Activated CD4-positive, alpha-beta T cell treated with anti-CD3 and anti-CD28 coated beads for 36 hours (primary cell): ENCODE measurements at regions not wholly inside any gene's neighbourhood (a gene's known extent, or its start where the extent isn't known, plus 50 kb on each side); places are given as distances from the start of the nearest gene placed in this dataset.

ENCODE experiments used
- ATAC-seq: fragments of 200-7000 bp; cut with Tn5 transposase; one replicate; pipeline ENCODE4 v1.10.0; 2021; ENCODE audit warnings: mild to moderate bottlenecking, moderate library complexity
- CTCF ChIA-PET: fragments of 350-600 bp; sonication (Branson Sonifier 250); formaldehyde crosslinking; loops from one replicate; lab custom pipeline; 2021; ENCODE audit warnings: antibody characterized with exemption; lab: Charles Lee
- POLR2A ChIA-PET: fragments of 350-600 bp; sonication (Branson Sonifier 250); formaldehyde crosslinking; loops from one replicate; lab custom pipeline; 2021; ENCODE audit warnings: antibody characterized with exemption, inconsistent platforms; lab: Charles Lee
- DNase-seq: peaks from one replicate; pipeline ENCODE4 v3.0.0-alpha.2; 2020
- H3K27ac Mint-ChIP-seq: one replicate; pipeline ENCODE4 v1.8.0; 2021; ENCODE audit warnings: mixed read lengths
- H3K27me3 Mint-ChIP-seq: one replicate; pipeline ENCODE4 v1.8.0; 2021; ENCODE audit warnings: mixed read lengths
- H3K36me3 Mint-ChIP-seq: one replicate; pipeline ENCODE4 v1.8.0; 2021; ENCODE audit warnings: low read depth, mixed read lengths
- H3K4me1 Mint-ChIP-seq: one replicate; pipeline ENCODE4 v1.8.0; 2021; ENCODE audit warnings: mixed read lengths
- H3K4me3 Mint-ChIP-seq: one replicate; pipeline ENCODE4 v1.8.0; 2021; ENCODE audit warnings: mild to moderate bottlenecking, moderate library complexity, mixed read lengths
- H3K9me3 Mint-ChIP-seq: one replicate; pipeline ENCODE4 v1.8.0; 2021; ENCODE audit warnings: low read depth, mixed read lengths
- intact Hi-C, 2 experiments: fragments of 100-400 bp; cut with DNase I in 1 of 2; cut with micrococcal nuclease in 1 of 2; formaldehyde crosslinking; loops; one replicate each; pipeline versions ENCODE4 v1.14.2 to v1.15.1; 2022 to 2024; cut with DNase I, micrococcal nuclease

DNA sequence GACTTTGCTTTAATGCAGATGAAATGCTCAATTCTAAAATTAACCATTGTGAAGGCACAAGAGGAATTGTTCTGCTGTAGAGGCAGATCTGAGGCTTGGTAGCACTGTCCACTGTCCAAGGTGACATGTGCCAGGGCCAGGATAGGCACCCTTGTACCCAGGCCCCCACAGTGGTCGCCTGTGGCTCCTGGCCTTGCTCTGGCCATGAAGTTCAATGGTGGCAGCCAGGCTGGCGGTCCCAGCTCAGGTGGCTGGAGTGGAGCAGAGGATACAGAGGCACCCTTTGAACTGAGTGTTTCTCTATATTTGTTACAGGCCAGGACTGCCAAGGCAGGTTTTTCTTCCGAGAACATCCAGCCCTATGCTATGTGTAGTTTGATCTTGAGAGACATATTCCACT, 102.6 kb downstream of the PTGS2 start:
- POLR2A ChIA-PET, result no interaction called here
- H3K4me1 Mint-ChIP-seq, result peaks cover 3% of the 10 kb centered on the region
- ATAC-seq (no peak), DNase-seq (no peak)
- H3K9me3 Mint-ChIP-seq, result peaks cover under 1% of the 10 kb centered on the region
- CTCF ChIA-PET, result no interaction called here
- H3K36me3 Mint-ChIP-seq, result no peaks in the 10 kb centered on the region
- no peak overlapping the region for H3K27ac Mint-ChIP-seq
- intact Hi-C loops, result no loop called here
- peaks cover 4% of the 10 kb centered on the region for H3K27me3 Mint-ChIP-seq
- H3K4me3 Mint-ChIP-seq, result no peak overlapping the region

DNA sequence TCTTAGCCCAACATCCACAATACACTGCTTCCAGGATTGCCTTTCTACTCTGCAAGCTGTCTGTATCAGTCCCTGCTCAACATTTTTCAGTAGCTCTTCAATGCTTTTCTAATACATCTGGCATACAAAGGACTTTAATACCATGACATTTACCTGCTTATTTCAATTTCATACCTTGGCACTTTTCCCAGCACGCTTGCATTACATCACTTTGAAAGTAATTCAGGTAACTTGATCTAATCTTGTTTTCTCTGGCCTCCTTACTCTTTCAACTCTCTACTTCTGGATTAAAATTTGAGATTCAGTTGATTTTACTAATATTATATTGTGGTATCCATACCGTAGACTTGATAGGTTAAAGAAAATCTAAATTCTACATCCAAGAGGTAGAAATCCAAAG, 103.0 kb downstream of the PTGS2 start:
- Mint-ChIP-seq H3K27me3 (peaks cover 4% of the 10 kb centered on the region), H3K36me3 (no peaks in the 10 kb centered on the region), H3K27ac (no peak overlapping the region), H3K9me3 (no peaks in the 10 kb centered on the region), H3K4me1 (peaks cover 7% of the 10 kb centered on the region), H3K4me3 (no peak overlapping the region)
- intact Hi-C loops, result no loop called here
- ChIA-PET CTCF (no interaction called here), POLR2A (no interaction called here)
- ATAC-seq (no peak), DNase-seq (no peak)

DNA sequence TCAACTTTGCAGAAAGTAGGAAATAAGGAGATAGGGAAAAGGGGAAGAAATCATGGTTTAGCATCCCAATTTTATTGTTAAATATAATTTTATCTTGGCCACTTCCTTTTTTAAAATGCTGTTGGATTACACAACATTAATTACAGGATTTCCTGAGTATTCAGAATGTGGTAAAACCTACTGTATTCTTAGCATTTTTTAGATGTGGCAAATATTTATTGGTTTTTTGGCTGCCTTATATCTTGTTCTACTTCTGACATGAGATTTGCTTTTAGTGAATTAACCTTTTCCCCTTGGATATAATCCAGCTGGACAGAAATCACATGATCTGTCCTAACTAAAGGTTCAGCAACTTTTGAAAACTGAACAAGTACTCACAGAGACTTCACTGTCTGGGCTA, 104.9 kb downstream of the PTGS2 start:
- H3K4me3 Mint-ChIP-seq, result no peak overlapping the region
- H3K36me3 Mint-ChIP-seq, result no peaks in the 10 kb centered on the region
- H3K27ac Mint-ChIP-seq, result no peak overlapping the region
- no peaks in the 10 kb centered on the region for H3K9me3 Mint-ChIP-seq
- no peak for DNase-seq
- H3K4me1 Mint-ChIP-seq, result peaks cover 14% of the 10 kb centered on the region
- peaks cover 4% of the 10 kb centered on the region for H3K27me3 Mint-ChIP-seq
- ChIA-PET POLR2A (no interaction called here), CTCF (no interaction called here)
- no peak for ATAC-seq
- intact Hi-C loops, result no loop called here

DNA sequence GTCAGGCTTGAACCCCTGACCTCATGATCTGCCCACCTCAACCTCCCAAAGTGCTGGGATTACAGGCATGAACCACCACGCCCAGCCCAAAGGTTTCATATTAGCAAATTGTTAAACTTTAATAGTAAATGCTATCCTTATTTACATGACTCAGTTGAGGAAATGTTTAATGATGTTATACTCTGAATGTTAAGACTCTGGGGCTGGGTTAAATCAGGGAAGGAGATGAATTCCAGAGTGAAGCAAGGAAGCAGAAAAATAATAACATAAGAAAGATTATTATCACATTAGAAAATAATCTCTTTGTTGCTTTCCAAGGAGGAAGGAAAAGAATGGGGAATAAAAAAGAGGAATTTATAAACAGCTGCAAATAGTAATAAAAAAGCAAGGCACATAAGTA, 105.3 kb downstream of the PTGS2 start:
- ChIA-PET POLR2A (no interaction called here), CTCF (no interaction called here)
- H3K36me3 Mint-ChIP-seq, result no peaks in the 10 kb centered on the region
- H3K27ac Mint-ChIP-seq, result no peak overlapping the region
- intact Hi-C loops, result no loop called here
- H3K4me1 Mint-ChIP-seq, result peaks cover 14% of the 10 kb centered on the region
- H3K4me3 Mint-ChIP-seq, result no peak overlapping the region
- DNase-seq (no peak), ATAC-seq (no peak)
- no peaks in the 10 kb centered on the region for H3K9me3 Mint-ChIP-seq
- peaks cover 4% of the 10 kb centered on the region for H3K27me3 Mint-ChIP-seq

DNA sequence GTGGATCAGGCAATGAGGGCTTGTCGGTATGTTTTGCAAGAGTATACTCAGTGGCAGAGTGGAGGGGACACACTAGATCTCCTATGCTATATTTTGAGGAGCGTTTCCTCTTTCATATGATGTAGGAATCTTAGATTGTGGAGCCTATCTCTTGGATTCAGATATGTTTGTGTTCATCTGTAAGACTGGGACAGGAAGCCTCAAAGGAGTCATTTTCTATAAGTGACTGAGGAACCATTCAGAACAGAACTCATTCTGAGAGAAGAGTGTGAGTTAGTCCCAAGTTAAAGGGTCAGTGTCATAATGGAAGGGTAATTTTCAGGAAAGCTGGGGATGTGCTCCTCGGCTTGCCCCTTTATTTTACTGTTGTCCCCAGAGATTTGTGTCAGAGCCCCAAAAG, 107.7 kb downstream of the PTGS2 start:
- DNase-seq (no peak), ATAC-seq (peak; percentile 44)
- ChIA-PET POLR2A (no interaction called here), CTCF (no interaction called here)
- H3K4me3 Mint-ChIP-seq, result no peak overlapping the region
- no peaks in the 10 kb centered on the region for H3K9me3 Mint-ChIP-seq
- no peaks in the 10 kb centered on the region for H3K36me3 Mint-ChIP-seq
- intact Hi-C loops, result no loop called here
- peaks cover 14% of the 10 kb centered on the region for H3K4me1 Mint-ChIP-seq
- peaks cover 4% of the 10 kb centered on the region for H3K27me3 Mint-ChIP-seq
- no peak overlapping the region for H3K27ac Mint-ChIP-seq

DNA sequence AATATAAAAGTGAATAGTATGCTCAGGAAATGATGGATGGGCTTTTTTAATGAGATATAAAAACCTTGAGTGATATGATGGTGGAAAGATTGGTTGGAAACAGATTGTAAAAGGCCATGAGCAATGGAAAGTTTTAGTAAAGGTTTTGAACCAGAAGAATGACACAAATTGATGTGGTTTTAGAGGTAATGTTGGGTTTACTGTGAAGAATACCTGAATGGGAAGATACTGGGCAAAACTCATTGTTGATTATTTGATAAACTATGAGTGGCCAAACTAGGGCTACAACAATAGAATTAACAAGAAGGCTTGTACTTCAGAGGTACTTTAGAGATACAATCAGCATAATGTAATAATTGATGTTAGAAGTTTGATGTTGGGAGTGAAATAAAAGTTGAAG, 108.5 kb downstream of the PTGS2 start:
- intact Hi-C loops, result no loop called here
- POLR2A ChIA-PET, result no interaction called here
- Mint-ChIP-seq H3K4me3 (no peak overlapping the region), H3K4me1 (peaks cover 14% of the 10 kb centered on the region), H3K36me3 (no peaks in the 10 kb centered on the region), H3K9me3 (no peaks in the 10 kb centered on the region), H3K27me3 (peaks cover 4% of the 10 kb centered on the region), H3K27ac (no peak overlapping the region)
- ATAC-seq (peak; percentile 61), DNase-seq (no peak)
- CTCF ChIA-PET, result no interaction called here

DNA sequence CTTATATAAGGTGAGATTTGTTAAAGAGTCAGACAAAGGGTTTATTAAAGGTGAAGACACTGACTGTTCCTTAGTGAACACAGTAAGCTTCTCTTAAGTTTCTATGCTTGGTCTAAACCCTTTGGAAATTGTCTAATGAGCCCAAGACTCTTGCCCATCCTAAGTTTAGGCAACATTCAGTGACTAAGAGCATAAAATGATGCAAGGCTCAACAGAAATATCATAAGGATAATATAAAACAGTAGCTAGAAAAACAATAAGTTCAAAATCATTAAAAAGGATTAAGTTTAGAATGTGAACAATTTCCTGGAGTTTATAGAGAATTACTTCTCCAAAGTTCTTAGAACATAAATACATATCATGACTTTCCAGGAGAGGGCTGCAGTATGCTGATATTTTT, 108.9 kb upstream of the PDC start:
- ATAC-seq (no peak), DNase-seq (no peak)
- Mint-ChIP-seq H3K9me3 (no peaks in the 10 kb centered on the region), H3K36me3 (no peaks in the 10 kb centered on the region), H3K27me3 (no peaks in the 10 kb centered on the region), H3K27ac (no peak overlapping the region), H3K4me1 (peaks cover 14% of the 10 kb centered on the region), H3K4me3 (no peak overlapping the region)
- POLR2A ChIA-PET, result no interaction called here
- intact Hi-C loops, result no loop called here
- CTCF ChIA-PET, result no interaction called here

DNA sequence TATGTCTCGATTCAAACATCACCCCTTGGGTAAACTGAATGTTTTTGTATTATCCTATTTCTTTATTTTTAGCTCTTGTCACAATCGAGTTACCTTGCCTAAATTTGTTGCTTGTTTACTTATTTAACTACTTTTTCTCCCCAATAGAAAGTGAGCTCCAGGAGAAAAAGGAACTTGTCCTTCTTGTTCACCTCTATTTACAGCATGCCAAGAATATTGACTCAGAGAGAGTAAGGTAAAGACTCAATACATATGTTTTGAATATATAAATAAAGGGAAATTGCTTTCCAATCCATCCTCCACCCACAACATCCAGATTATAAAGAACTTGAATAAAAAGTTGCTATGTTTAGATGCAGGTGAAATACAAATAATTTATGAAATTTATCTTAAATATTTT, 107.3 kb upstream of the PDC start:
- ATAC-seq (no peak), DNase-seq (no peak)
- Mint-ChIP-seq H3K36me3 (no peaks in the 10 kb centered on the region), H3K27me3 (no peaks in the 10 kb centered on the region), H3K4me1 (peaks cover 14% of the 10 kb centered on the region), H3K4me3 (no peak overlapping the region), H3K27ac (no peak overlapping the region), H3K9me3 (no peaks in the 10 kb centered on the region)
- intact Hi-C loops, result no loop called here
- ChIA-PET POLR2A (no interaction called here), CTCF (interaction anchor here (1.6 kb wide), 1 partner anchor 86 kb away, joined by 4 read pairs; no protein-coding TSS in a partner anchor)

DNA sequence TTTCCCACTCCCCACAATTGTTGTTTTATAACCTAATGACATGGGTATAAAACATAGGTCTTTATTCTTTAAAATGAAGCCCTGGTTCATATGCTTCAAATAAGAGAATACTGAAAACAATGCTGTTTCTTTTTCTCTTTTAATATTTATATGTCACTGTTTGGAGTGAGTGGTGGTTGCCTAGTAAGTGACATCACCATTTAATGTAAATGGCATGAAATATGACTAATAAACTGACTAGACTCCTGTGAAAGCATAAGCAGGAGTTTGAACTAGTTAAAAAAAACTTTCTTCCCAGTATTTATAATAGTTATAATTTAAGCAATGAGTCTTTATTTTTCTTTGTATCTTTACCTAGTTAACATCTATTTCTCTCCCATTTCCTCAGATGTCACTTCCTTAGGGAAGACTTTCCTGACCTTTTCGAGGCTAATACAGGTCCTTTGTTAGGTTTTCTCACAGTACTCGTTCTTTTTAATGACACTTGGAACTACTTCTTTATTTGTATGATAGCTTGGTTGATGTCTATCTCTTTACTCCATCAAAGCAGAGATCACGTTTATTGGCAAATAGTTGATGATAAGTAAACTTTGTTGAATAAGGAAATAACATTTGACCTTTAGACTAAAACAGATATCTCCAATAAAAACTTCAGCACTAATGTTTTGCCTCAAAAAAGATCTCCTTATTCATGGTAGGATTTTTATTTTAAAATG, 105.4 kb upstream of the PDC start:
- Mint-ChIP-seq H3K27me3 (no peaks in the 10 kb centered on the region), H3K9me3 (no peaks in the 10 kb centered on the region), H3K4me1 (no peaks in the 10 kb centered on the region), H3K4me3 (no peak overlapping the region), H3K36me3 (no peaks in the 10 kb centered on the region), H3K27ac (no peak overlapping the region)
- ChIA-PET CTCF (no interaction called here), POLR2A (no interaction called here)
- ATAC-seq (no peak), DNase-seq (no peak)
- intact Hi-C loops, result no loop called here

DNA sequence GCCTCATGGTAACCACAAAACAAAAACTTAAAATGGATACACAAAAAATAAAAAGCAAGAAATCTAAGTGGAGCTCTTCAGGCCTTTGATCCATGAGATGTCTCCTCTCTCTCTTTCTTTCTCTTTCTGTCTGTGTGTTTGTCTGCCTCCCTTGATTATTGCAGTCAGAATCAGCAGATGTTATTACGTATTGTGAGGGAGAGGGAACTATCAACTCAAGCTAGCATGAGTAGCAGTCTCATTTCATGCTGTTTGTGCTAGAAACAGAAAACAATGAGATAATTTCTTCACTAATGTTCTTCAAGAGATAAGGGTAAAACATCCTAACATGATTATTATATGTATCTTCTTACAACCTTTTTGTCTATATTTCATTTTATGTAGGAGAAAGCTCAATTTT, 103.7 kb upstream of the PDC start:
- Mint-ChIP-seq H3K27me3 (no peaks in the 10 kb centered on the region), H3K36me3 (no peaks in the 10 kb centered on the region), H3K4me1 (no peaks in the 10 kb centered on the region), H3K27ac (no peak overlapping the region), H3K4me3 (no peak overlapping the region), H3K9me3 (no peaks in the 10 kb centered on the region)
- CTCF ChIA-PET, result interaction anchor here (0.9 kb wide), 1 partner anchor 17 kb away, joined by 3 read pairs; no protein-coding TSS in a partner anchor
- DNase-seq, result no peak
- POLR2A ChIA-PET, result no interaction called here
- no peak for ATAC-seq
- intact Hi-C loops, result loop anchor here in 1 of 2 experiments (5.0 kb wide), 1 partner anchor 48 kb away; no protein-coding TSS in a partner anchor

DNA sequence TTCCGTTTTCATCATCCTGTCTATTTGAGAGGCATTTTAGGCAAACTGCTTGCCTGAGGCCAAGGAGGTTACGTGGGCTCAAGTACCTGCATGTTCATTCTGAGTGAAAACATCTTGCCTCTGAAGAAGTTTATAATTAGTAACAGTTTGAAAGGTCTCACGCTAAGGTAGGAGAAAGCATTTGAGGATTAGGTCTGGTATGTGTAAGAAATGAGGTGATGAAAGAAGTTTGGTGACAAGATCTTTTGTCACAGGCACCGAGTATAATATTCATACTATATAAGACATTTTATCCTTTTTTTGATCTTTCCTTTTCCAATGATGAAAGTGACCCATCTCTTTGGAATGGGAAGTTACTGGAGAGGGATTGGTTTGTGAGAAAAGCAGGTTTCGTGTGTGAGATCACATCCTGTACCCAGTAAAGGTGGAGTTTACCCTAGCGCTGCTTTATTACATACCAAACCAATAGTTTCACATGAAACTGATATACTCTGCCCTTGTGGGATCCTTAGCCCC, 98.7 kb upstream of the PDC start:
- POLR2A ChIA-PET, result no interaction called here
- H3K36me3 Mint-ChIP-seq, result no peaks in the 10 kb centered on the region
- no peaks in the 10 kb centered on the region for H3K4me1 Mint-ChIP-seq
- no peak for ATAC-seq
- DNase-seq, result no peak
- intact Hi-C loops, result loop anchor here in 1 of 2 experiments (5.0 kb wide), 1 partner anchor 53 kb away; no protein-coding TSS in a partner anchor
- CTCF ChIA-PET, result no interaction called here
- H3K4me3 Mint-ChIP-seq, result no peak overlapping the region
- H3K9me3 Mint-ChIP-seq, result no peaks in the 10 kb centered on the region
- no peak overlapping the region for H3K27ac Mint-ChIP-seq
- peaks cover 4% of the 10 kb centered on the region for H3K27me3 Mint-ChIP-seq

DNA sequence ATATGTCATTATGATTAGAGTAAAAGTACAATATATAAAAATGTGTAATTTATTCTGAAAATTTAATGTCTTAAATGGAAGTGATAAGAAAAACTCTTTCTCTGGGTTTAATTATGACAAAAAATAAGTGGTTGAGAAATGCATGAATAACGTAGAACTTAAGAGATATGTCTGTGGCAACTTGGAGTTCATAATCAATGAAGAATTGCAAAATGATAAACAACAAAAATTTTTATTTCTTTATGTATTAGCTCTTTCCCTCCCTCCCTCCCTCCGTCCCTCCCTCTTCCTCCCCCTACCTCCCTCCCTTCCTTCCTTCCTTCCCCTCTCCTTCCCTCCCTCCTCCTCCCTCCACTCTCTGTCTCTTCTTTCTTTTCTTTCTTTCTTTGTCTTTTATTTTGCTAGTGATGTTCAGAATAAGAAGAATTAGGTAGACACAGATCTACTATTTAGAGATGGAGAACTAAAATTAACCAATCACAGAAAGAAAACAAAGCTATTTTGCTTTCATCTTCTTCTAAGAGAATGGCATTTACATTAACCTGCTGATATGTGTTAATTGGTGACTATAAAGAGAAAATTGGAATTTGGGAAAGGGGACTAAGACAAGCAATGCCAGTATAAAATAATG, 96.3 kb upstream of the PDC start:
- DNase-seq (no peak), ATAC-seq (no peak)
- Mint-ChIP-seq H3K36me3 (no peaks in the 10 kb centered on the region), H3K27me3 (peaks cover 6% of the 10 kb centered on the region), H3K27ac (no peak overlapping the region), H3K9me3 (peaks cover under 1% of the 10 kb centered on the region), H3K4me1 (no peaks in the 10 kb centered on the region), H3K4me3 (no peak overlapping the region)
- ChIA-PET CTCF (interaction anchor here (0.9 kb wide), 1 partner anchor 31 kb away, joined by 3 read pairs; no protein-coding TSS in a partner anchor), POLR2A (no interaction called here)
- intact Hi-C loops, result no loop called here
